ENCODE measurements at regions not wholly inside any gene's neighbourhood (a gene's known extent, or its start where the extent isn't known, plus 50 kb on each side); places are given as distances from the start of the nearest gene placed in this dataset.

GRCh38 chr16:73306901-73307413, 259.0 kb upstream of the ZFHX3 start:
- ChIA-PET CTCF (no interaction called here), POLR2A (ENCODE audit: unreplicated experiment) (no interaction called here)
- ATAC-seq (ENCODE audit: low read depth) (no peak), DNase-seq (no peak)
- Histone ChIP-seq H2BK15ac (ENCODE audit: low read depth, low read length) (no peak overlapping the region), H2AK9ac (replicated peaks; ENCODE audit: low read depth, low read length, poor library complexity) (no peak overlapping the region), H3K9me3 (ENCODE audit: control insufficient read depth, insufficient read depth, low read length) (no peaks in the 10 kb centered on the region), H4K20me1 (ENCODE audit: insufficient read depth, low read length) (no peaks in the 10 kb centered on the region), H4K8ac (ENCODE audit: low read depth in 2 of 2, low read length in 2 of 2) (no peak overlapping the region), H3K4ac (ENCODE audit: low read depth, low read length) (no peak overlapping the region), H4K91ac (ENCODE audit: insufficient read depth, low read depth, low read length) (no peak overlapping the region), H3K14ac (replicated peaks; ENCODE audit: low read depth, low read length) (no peak overlapping the region), H3K56ac (ENCODE audit: extremely low read depth, insufficient read depth, low read length) (no peak overlapping the region), H2AFZ (replicated peaks; ENCODE audit: low read length, poor library complexity) (no peak overlapping the region), H2BK120ac (ENCODE audit: low read depth, low read length) (no peak overlapping the region), H4K5ac (ENCODE audit: low read depth, low read length) (no peak overlapping the region), H3K9me1 (ENCODE audit: insufficient read depth, low read length) (no peaks in the 10 kb centered on the region), H3K4me3 (ENCODE audit: insufficient read depth, low read depth, low read length) (no peak overlapping the region), H3K23ac (ENCODE audit: low read depth, low read length) (no peak overlapping the region), H3K9ac (ENCODE audit: low read depth, low read length) (no peak overlapping the region), H3K27me3 (ENCODE audit: control insufficient read depth, insufficient read depth, low read length) (no peaks in the 10 kb centered on the region; the same call in 1 of the 2 replicates), H3K18ac (ENCODE audit: low read depth, low read length) (no peak overlapping the region), H3K4me1 (ENCODE audit: control insufficient read depth, insufficient read depth, low read length) (no peaks in the 10 kb centered on the region), H2BK5ac (ENCODE audit: low read depth, low read length, poor library complexity, severe bottlenecking) (no peak overlapping the region), H3K36me3 (ENCODE audit: control insufficient read depth, insufficient read depth, low read length) (no peaks in the 10 kb centered on the region), H2BK20ac (ENCODE audit: low read depth, low read length) (no peak overlapping the region), H3K4me2 (ENCODE audit: low read depth, low read length) (no peak overlapping the region), H3K79me1 (ENCODE audit: low read depth in 1 of 2, low read length in 2 of 2) (no peaks in the 10 kb centered on the region), H2AK5ac (ENCODE audit: low read depth, low read length) (no peak overlapping the region), H3K27ac (ENCODE audit: insufficient read depth, low read length) (no peak overlapping the region)
- WGBS, 2 experiments (ENCODE audit: extremely low coverage in 2 of 2, insufficient read length in 1 of 2) = no CpG with 5 or more reads among the region's 1 CpG
- BruUV-seq (replicated peaks) = no TSS peak
- dilution Hi-C loops (cut with HindIII; ENCODE audit: low sequenced_read_pairs, unreplicated experiment) = no loop called here
- in situ Hi-C loops (cut with MboI; ENCODE audit: low sequenced_read_pairs) = no loop called here
- TF ChIP-seq POLR2A (IDR thresholded peaks at IDR 0.05; ENCODE audit: low read depth, low read length) (no peak), MAZ (IDR thresholded peaks at IDR 0.05; ENCODE audit: borderline replicate concordance, low read depth, low read length) (no peak), CHD1 (IDR thresholded peaks at IDR 0.05; ENCODE audit: low read depth, low read length) (no peak), BHLHE40 (IDR thresholded peaks at IDR 0.05; ENCODE audit: low read depth, low read length) (no peak), RFX5 (IDR thresholded peaks at IDR 0.05; ENCODE audit: low read depth, low read length) (no peak), MXI1 (IDR thresholded peaks at IDR 0.05; ENCODE audit: borderline replicate concordance, low read depth, low read length) (no peak), MAFK (IDR thresholded peaks at IDR 0.05; ENCODE audit: low read depth, low read length) (no peak), RAD21 (IDR thresholded peaks at IDR 0.05; ENCODE audit: low read length) (no peak)
- intact Hi-C loops (cut with micrococcal nuclease) = no loop called here
